Bronchial epithelial cell (primary cell): ENCODE measurements at regions not wholly inside any gene's neighbourhood (a gene's known extent, or its start where the extent isn't known, plus 50 kb on each side); places are given as distances from the start of the nearest gene placed in this dataset.

Experiments used
- DNase-seq: peaks from one replicate; pipeline ENCODE4 v3.0.0-alpha.2; 2010; ENCODE audit warnings: low read depth
- FAIRE-seq: peaks from 2 replicates; lab custom pipeline; 2011; peaks lifted over from hg19 to GRCh38; lab: Jason Lieb, UNC
- H3K27me3 ChIP-seq: 2 replicates; pipeline ENCODE4 v1.5.1; 2011; ENCODE audit warnings: low read length; ENCODE audit not compliant: control insufficient read depth, insufficient read depth
- H3K36me3 ChIP-seq: 2 replicates; pipeline ENCODE4 v1.5.1; 2011; ENCODE audit warnings: low read length; ENCODE audit not compliant: control insufficient read depth, insufficient read depth
- H3K4me3 ChIP-seq: 2 replicates; pipeline ENCODE4 v1.5.1; 2011; ENCODE audit warnings: mild to moderate bottlenecking, low read depth, low read length, control low read depth
- CTCF ChIP-seq: IDR thresholded peaks from 2 replicates; pipeline ENCODE4 v1.5.1; 2011; ENCODE audit warnings: mild to moderate bottlenecking, moderate library complexity, low read length, control low read depth, inconsistent platforms; ENCODE audit not compliant: insufficient read depth, severe bottlenecking

GRCh38 chr6:88517737-88518136 is 351.6 kb upstream of the CNR1 start:
- Histone ChIP-seq H3K27me3 (no peaks in the 10 kb centered on the region), H3K36me3 (no peaks in the 10 kb centered on the region), H3K4me3 (no peak overlapping the region)
- DNase-seq (no peak), FAIRE-seq (no peak)
- no peak for TF ChIP-seq CTCF

- TF ChIP-seq CTCF: no peak
- Histone ChIP-seq H3K4me3 (no peak overlapping the region), H3K27me3 (no peaks in the 10 kb centered on the region), H3K36me3 (no peaks in the 10 kb centered on the region)
- no peak for FAIRE-seq
- no peak for DNase-seq
Measured at GRCh38 chr6:88513920-88514319, 347.8 kb upstream of the CNR1 start.

GRCh38 chr6:88513471-88513870 is 347.3 kb upstream of the CNR1 start:
- Histone ChIP-seq H3K36me3 (no peaks in the 10 kb centered on the region), H3K27me3 (no peaks in the 10 kb centered on the region), H3K4me3 (no peak overlapping the region)
- FAIRE-seq: peak; percentile 52
- DNase-seq: no peak
- no peak for TF ChIP-seq CTCF

- no peaks in the 10 kb centered on the region for H3K36me3 ChIP-seq
- no peak overlapping the region for H3K4me3 ChIP-seq
- FAIRE-seq: no peak
- H3K27me3 ChIP-seq: no peaks in the 10 kb centered on the region
- TF ChIP-seq CTCF: no peak
- DNase-seq: peak; percentile 26
Measured at GRCh38 chr6:88512951-88513350, 346.8 kb upstream of the CNR1 start.

GRCh38 chr6:88502391-88502790 is 336.2 kb upstream of the CNR1 start:
- no peak for TF ChIP-seq CTCF
- Histone ChIP-seq H3K27me3 (no peaks in the 10 kb centered on the region), H3K4me3 (no peak overlapping the region), H3K36me3 (no peaks in the 10 kb centered on the region)
- DNase-seq: no peak
- no peak for FAIRE-seq
